Muscle layer of duodenum (tissue), 2 donors: ENCODE measurements at regions not wholly inside any gene's neighbourhood (a gene's known extent, or its start where the extent isn't known, plus 50 kb on each side); places are given as distances from the start of the nearest gene placed in this dataset.

ENCODE experiments used
- H3K27ac ChIP-seq: one replicate; pipeline ENCODE4 v1.7.0; 2013; ENCODE audit warnings: mild to moderate bottlenecking, low read length
- H3K27me3 ChIP-seq: one replicate; pipeline ENCODE4 v1.7.0; 2013; ENCODE audit warnings: low read depth, mild to moderate bottlenecking, control low read depth, low read length
- H3K36me3 ChIP-seq, 2 donors: one replicate each; pipeline ENCODE4 v1.7.0; 2013; ENCODE audit warnings: low read length in 2 of 2, control low read depth in 1 of 2, mild to moderate bottlenecking in 1 of 2; ENCODE audit not compliant: insufficient read depth in 2 of 2, control insufficient read depth in 1 of 2
- H3K4me1 ChIP-seq, 2 donors: one replicate each; pipeline ENCODE4 v1.7.0; 2013; ENCODE audit warnings: low read length in 2 of 2, mild to moderate bottlenecking in 2 of 2, control low read depth in 1 of 2, moderate library complexity in 1 of 2; ENCODE audit not compliant: insufficient read depth in 2 of 2, control insufficient read depth in 1 of 2
- H3K4me3 ChIP-seq, 2 donors: one replicate each; pipeline ENCODE4 v1.7.0; 2013; ENCODE audit warnings: low read length in 2 of 2, low read depth in 1 of 2, mild to moderate bottlenecking in 1 of 2
- H3K9me3 ChIP-seq, 2 donors: one replicate each; pipeline ENCODE4 v1.7.0; 2013; ENCODE audit warnings: low read length in 2 of 2, control low read depth in 1 of 2, mild to moderate bottlenecking in 1 of 2; ENCODE audit not compliant: control insufficient read depth in 1 of 2
- donor health status: healthy.

DNA sequence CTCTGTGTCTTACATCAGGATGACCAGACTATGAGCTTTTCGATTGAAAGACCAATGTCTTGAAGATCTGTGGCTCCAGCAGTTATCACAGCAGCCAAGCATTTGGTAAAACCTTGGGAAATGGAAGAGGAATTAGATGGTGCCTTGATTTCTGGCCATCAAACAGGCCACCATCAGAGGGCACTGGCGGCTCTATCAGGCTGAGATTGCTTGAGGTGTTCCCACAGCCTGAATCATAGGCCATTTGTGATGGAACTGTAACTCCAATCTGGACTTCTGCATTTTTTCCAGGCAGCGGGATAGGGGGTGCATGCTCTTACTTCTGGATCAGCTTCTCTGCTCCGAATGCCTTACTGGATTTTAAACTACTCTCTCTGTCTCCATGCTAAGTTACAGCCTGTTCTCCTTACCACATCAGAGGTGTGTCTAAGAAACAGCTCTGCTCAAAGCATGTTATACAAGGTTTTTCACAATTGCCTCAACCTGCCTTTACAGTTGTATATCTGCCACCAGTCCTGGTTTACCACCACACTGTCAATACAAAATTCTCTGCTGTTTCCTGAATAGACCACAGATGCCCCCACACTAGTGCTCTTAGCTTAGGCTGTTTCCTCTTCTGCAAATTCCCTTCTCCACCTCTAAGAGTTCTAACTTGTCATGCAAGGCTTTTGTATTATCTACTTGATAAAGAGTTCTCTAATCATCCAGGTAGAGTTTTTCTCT is 180.9 kb downstream of the PTGER3 start:
- H3K27ac ChIP-seq: no peak overlapping the region
- H3K4me1 ChIP-seq: no peaks in the 10 kb centered on the region
- H3K36me3 ChIP-seq: no peaks in the 10 kb centered on the region
- H3K9me3 ChIP-seq: no peaks in the 10 kb centered on the region
- H3K27me3 ChIP-seq: no peaks in the 10 kb centered on the region
- no peak overlapping the region for H3K4me3 ChIP-seq

DNA sequence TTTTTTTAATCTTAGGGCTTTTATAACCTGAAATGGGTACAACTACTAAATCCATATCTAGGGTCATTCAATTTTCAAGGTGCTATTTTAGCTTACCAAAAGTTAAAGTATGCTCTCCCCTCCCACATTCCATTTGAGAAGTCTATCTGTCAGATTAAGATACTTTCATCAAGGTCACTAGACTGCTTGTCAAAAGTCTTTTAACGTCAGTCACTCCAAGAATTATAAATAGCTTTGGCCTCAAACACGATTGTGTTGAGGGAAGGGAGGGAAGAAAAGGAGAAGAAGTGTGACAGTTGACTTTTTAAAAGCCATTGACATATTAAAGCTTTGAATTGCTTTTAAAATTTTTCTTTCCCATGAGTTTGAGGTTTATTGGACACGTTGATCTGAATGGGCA is 175.8 kb downstream of the PTGER3 start:
- H3K36me3 ChIP-seq: no peaks in the 10 kb centered on the region
- no peaks in the 10 kb centered on the region for H3K4me1 ChIP-seq
- H3K9me3 ChIP-seq: no peaks in the 10 kb centered on the region
- H3K27ac ChIP-seq: no peak overlapping the region
- H3K27me3 ChIP-seq: no peaks in the 10 kb centered on the region
- no peak overlapping the region for H3K4me3 ChIP-seq

- H3K9me3 ChIP-seq: no peaks in the 10 kb centered on the region
- no peaks in the 10 kb centered on the region for H3K27me3 ChIP-seq
- no peak overlapping the region for H3K27ac ChIP-seq
- no peak overlapping the region for H3K4me3 ChIP-seq
- no peaks in the 10 kb centered on the region for H3K36me3 ChIP-seq
- H3K4me1 ChIP-seq: no peaks in the 10 kb centered on the region
Measured at GRCh38 chr1:70874063-70874462, 173.6 kb downstream of the PTGER3 start.

- Histone ChIP-seq H3K4me3 (no peak overlapping the region), H3K27ac (no peak overlapping the region), H3K27me3 (no peaks in the 10 kb centered on the region), H3K4me1 (no peaks in the 10 kb centered on the region), H3K9me3 (no peaks in the 10 kb centered on the region), H3K36me3 (no peaks in the 10 kb centered on the region)
Measured at GRCh38 chr1:70874818-70875217, 172.8 kb downstream of the PTGER3 start.

GRCh38 chr1:70877343-70877742 is 170.3 kb downstream of the PTGER3 start:
- Histone ChIP-seq H3K27ac (no peak overlapping the region), H3K36me3 (no peaks in the 10 kb centered on the region), H3K27me3 (no peaks in the 10 kb centered on the region), H3K9me3 (no peaks in the 10 kb centered on the region), H3K4me3 (no peak overlapping the region), H3K4me1 (no peaks in the 10 kb centered on the region)

- H3K36me3 ChIP-seq: no peaks in the 10 kb centered on the region
- H3K27ac ChIP-seq: no peak overlapping the region
- no peaks in the 10 kb centered on the region for H3K27me3 ChIP-seq
Measured at GRCh38 chr1:70887936-70888335, 159.7 kb downstream of the PTGER3 start.

GRCh38 chr1:70888722-70889121 is 158.9 kb downstream of the PTGER3 start:
- H3K27me3 ChIP-seq: no peaks in the 10 kb centered on the region
- H3K36me3 ChIP-seq: no peaks in the 10 kb centered on the region
- no peak overlapping the region for H3K27ac ChIP-seq
- no peaks in the 10 kb centered on the region for H3K9me3 ChIP-seq
- no peak overlapping the region for H3K4me3 ChIP-seq
- no peaks in the 10 kb centered on the region for H3K4me1 ChIP-seq

More at GRCh38 chr1:70887936-70888335, 159.7 kb downstream of the PTGER3 start:
- no peaks in the 10 kb centered on the region for H3K9me3 ChIP-seq
- H3K4me1 ChIP-seq: no peaks in the 10 kb centered on the region
- H3K4me3 ChIP-seq: no peak overlapping the region

- H3K4me1 ChIP-seq: no peaks in the 10 kb centered on the region
- no peak overlapping the region for H3K4me3 ChIP-seq
- no peaks in the 10 kb centered on the region for H3K9me3 ChIP-seq
- H3K27me3 ChIP-seq: no peaks in the 10 kb centered on the region
- no peak overlapping the region for H3K27ac ChIP-seq
- no peaks in the 10 kb centered on the region for H3K36me3 ChIP-seq
Measured at GRCh38 chr1:70890408-70890807, 157.2 kb downstream of the PTGER3 start.

GRCh38 chr1:70891051-70891843 is 156.4 kb downstream of the PTGER3 start:
- no peaks in the 10 kb centered on the region for H3K36me3 ChIP-seq
- H3K4me1 ChIP-seq: no peaks in the 10 kb centered on the region
- no peaks in the 10 kb centered on the region for H3K9me3 ChIP-seq
- no peaks in the 10 kb centered on the region for H3K27me3 ChIP-seq
- no peak overlapping the region for H3K4me3 ChIP-seq
- H3K27ac ChIP-seq: no peak overlapping the region

GRCh38 chr1:70892140-70892539 is 155.5 kb downstream of the PTGER3 start:
- Histone ChIP-seq H3K9me3 (no peaks in the 10 kb centered on the region), H3K4me1 (no peaks in the 10 kb centered on the region), H3K27me3 (no peaks in the 10 kb centered on the region), H3K27ac (no peak overlapping the region), H3K4me3 (no peak overlapping the region), H3K36me3 (no peaks in the 10 kb centered on the region)

GRCh38 chr1:70892930-70893329 is 154.7 kb downstream of the PTGER3 start:
- Histone ChIP-seq H3K4me3 (no peak overlapping the region), H3K27ac (no peak overlapping the region), H3K36me3 (no peaks in the 10 kb centered on the region), H3K4me1 (no peaks in the 10 kb centered on the region), H3K9me3 (no peaks in the 10 kb centered on the region), H3K27me3 (no peaks in the 10 kb centered on the region)
